ENCODE measurements at regions not wholly inside any gene's neighbourhood (a gene's known extent, or its start where the extent isn't known, plus 50 kb on each side); places are given as distances from the start of the nearest gene placed in this dataset.

DNA sequence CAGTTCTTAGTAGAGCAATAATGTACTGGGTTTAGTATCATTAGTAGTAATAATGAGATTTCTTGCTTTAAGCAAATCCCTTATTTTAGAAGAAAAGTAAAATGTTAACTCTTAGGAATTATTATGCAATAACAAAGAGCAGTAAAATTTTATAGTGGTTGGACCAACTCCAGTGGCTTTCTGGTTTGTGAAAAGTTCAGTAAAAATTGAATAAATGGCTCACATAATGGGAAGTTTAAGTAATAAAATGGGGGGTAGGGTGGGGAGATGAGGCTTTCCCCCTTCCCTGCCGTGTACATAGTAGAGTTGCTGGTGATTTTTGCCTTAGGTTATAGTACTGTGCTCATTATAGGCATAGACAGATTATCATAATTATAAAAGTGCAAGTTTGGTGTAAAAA is 250.5 kb upstream of the ATP2B1 start:
- no peak for DNase-seq (ENCODE audit: low read depth in 2 of 2)

DNA sequence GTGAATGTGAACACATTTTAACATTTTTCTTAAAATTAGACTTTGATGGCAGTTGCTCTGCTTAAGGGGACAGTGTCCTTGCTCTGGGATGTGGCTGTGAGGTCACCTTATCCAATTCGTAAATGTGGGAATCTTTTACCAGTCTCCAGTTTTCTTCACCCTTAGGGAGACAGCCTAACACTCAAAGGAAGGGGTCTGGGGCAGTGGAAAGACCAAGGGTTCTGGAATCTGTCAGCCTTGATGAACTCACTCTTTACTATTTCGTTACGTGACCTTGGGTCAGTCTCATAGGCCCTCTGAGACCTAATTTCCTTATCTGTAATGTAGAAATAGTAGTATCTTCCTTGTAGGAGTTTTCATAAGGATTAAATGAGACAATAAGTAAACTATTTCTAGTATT is 245.6 kb upstream of the ATP2B1 start:
- no peak for DNase-seq (ENCODE audit: low read depth in 2 of 2)

DNA sequence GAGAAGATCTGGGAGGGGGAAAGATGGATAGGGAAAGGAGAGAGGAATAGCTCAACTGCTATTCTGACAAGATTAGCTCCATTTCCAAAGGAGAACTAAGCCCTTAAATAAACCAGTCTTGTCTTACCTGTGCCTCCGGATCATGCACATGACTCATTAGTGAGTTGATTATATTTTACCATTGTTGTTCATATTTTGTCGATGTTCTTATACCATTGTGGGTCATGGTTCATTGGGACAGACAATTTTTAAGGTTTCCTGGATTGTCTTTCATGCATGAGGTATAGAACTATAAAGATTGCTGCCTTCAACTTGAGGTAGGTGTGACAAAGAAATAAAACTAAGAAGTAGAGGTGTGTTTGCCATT is 243.0 kb upstream of the ATP2B1 start:
- DNase-seq (ENCODE audit: low read depth in 2 of 2): no peak

DNA sequence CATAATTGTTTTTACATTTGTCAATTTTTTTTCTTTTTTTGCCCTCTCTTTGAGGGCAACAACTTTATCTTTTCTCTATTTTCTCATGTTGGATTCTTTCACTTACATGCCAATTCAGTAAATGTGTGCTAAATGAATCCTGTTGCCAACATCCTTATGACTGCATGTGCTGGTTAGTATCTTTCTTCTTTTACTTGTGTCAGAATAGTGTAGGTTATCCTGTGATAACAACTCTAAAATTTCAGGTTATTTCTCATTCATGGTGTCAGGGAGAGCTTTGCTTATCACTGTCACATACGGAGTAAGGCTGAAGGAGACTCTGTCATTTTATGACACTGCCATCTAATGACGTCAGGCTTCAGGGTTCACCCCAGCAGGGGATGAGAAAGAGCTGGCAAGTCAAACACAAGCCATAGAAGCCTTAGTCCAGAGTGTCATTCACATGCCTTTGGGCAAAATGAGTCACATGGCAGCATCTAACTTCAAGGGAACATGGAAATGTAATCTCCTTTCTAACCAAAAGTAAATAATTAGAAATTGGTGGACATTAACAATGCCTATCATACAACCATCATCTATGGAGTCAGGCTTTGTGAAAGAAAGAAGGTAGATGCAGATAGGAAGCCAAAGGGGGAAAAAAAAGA is 242.5 kb upstream of the ATP2B1 start:
- no peak for DNase-seq (ENCODE audit: low read depth in 2 of 2)

DNA sequence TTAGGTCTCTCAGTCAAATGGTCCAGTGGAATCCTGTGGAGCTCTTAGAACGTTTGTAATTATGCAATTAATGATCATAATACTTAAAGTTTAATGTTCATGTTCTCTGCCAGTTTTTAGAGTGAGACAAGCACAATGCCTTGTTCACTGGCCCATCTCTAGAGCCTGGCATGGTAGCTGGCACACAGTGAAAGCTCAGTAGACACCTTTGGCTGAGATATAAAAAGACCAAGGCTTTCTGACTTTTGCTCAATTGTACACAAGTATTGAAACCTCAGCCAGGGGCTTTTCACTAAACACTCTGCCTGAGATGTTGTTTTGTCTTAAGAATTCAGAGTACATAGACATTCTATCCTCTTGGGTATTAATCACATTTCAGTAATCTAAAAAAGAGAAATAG is 241.8 kb upstream of the ATP2B1 start:
- DNase-seq (ENCODE audit: low read depth in 2 of 2): no peak

DNA sequence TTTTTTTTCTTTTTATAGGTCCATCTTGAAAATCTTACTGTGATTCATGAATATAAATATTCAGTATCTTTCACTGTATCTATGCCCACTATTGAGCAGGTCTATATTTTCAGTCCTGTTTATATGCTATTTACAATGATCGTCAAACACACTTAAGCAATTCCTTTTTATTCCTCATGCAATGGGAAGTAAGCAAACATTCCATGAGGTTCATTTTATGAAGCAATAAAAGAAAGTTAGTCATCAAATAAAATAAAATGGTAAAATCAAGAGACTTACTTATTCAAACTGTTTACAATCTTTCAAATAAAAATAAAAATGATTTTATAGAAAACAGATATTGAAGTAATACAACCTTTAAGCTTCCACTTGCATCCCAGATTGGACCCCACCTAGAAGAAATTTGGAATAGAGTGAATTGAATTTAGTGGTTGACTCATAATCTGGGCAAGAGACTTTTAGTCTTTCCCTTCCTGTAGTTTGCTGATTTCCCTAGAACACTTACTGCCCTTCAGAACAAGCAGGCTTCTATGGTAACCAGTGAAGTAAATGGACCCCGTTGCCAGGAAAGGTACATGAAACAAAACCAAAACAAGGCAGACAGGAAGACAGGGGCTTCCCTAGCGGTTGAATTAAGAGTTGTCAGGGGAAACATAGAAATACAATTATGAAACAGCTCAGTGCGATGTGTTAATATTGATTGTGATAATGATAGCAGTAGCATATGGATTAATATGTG is 241.0 kb upstream of the ATP2B1 start:
- DNase-seq (ENCODE audit: low read depth in 2 of 2): peak; percentile 10 to 13

DNA sequence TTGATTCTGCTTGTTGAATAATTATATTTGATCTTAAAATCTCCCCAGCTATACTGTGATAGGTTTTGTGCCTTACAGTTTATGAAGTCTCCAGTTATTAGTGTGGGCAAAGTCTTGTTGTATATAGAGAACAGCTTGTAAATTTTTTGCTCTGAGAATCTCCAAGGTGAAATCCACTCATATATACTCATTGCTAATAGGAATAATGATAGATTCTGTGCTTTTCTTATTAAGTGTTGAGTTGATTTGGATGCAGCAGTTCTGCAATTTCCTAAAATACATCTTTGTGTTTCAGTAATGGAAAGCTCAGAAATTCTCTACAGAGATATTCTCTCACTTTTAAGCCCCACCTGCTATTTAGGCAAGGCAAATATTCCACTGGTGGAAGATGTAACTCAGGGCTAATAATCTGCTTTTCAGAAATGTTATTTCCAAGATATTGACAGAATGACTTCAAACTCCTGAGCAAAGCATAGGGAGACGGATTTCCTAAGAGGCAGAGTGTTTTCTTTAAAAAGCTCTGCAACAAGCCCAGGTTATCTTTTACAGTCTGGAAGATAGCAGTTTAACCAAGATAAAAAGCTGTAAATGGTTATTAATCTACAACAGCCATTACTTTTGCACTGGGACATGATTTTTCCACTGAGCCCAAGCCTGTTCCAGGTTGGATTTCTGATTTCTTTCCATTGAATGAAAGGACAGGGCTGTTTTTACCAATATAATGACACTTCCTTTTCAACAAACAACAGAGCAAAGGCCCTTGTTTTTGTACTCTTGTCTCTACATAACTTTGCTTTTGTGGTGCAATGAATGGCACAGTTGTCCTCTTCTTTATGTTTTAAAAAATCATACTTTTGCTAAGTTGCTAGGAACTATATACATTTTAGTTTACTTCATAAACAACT is 239.9 kb upstream of the ATP2B1 start:
- DNase-seq (ENCODE audit: low read depth in 2 of 2): no peak

DNA sequence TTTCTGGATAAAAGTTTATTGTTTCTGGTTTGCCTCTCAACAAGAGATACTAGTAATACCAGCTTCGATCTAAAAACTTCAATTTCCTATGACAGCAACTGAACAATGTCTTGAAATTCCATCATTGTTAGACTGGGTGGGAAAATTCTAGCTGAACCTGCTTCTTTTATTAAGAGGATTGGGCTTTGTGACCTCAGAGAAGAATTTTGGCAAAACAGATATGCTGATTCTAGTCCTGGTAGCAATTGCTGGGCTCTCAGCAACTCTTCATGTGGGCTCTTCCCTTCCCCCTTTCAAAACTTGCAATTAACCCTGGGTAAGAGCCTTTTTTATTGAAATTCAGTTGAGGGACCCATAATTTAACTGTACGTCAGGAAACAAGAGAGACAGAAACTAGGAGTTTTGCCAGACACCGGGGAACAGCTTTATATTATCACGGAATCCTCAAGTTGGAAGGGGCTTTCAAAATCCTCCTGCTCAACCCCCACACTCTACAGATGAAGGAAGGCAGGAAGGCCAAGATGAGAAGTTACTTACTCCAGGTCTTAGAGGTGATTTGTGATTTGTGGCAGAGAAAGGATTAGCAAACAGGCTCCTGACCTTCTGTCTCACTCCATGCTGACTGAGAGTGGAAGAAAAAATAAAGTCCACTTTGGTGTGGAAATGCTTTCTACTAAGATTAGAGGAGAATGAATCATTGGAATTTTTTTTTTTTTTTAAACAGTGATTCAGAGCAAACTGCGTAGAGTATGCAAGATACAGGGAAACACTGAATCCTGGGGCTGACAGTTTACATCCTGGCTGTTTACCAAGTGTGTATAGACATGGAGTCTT is 239.0 kb upstream of the ATP2B1 start:
- DNase-seq (ENCODE audit: low read depth in 2 of 2): no peak

DNA sequence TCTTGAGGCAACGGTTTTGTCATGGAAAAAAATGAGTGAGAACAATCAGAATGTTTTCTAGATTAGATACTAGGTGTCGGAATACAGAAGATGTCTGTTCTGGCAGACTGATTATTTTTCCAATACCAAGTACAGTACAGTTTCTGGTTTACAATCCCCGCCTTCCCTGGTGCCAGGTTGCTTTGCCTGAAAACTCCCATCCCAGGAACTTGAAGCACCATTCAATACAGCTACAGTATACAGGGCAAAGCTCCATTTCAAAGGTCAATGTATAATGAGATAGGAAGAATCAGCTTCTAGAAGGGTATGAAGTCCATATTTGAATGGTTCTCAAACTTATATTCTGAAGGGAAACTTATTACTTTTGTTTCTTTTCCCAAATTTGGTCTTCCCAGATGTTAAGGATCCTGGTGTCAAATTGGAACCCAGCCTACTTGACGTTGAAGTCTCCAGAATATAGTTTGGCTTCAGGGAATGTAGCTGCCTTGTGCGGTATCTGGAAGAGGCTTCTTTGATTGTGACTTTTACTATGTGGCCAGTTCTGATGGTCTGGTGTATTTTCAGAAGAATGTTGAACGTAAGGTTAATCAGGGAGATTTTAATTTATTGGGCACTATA is 238.0 kb upstream of the ATP2B1 start:
- DNase-seq (ENCODE audit: low read depth in 2 of 2): no peak

DNA sequence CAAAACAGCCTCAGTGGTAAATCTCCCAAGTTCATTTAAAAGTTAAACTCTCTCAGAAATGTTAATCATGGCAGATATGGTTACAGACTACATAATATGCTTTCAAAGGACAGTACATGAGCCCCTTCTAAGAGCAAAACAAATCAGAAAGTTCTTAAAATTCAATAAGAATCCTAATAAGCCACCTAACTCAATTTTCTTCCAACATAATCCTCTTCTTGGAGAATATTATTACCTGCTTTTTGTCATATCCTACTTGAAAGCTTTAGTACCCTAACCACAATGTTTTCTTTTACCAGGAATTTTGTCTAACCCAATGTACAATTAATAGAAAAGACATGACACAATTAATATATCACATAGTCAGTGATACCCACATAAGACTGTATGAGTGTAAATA is 236.5 kb upstream of the ATP2B1 start:
- no peak for DNase-seq (ENCODE audit: low read depth in 2 of 2)

DNA sequence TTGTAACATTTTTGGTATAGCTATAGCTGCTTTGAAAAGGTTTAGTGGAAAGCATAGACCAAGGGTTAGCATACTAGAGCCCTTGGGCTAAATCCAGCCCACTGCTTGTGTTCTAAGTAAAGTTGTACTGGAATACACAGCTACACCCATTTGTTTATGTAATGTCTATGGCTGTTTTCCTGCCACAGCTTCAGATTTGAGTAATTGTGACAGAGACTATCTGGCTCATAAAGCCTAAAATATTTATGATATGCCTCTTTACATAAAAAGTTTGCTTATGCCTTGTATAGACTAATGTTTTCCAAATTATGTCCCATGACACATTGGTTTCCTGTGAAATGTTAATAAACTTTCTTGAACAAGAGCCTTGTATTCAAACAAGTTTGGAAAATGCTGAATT is 234.8 kb upstream of the ATP2B1 start:
- DNase-seq (ENCODE audit: low read depth in 2 of 2): no peak

DNA sequence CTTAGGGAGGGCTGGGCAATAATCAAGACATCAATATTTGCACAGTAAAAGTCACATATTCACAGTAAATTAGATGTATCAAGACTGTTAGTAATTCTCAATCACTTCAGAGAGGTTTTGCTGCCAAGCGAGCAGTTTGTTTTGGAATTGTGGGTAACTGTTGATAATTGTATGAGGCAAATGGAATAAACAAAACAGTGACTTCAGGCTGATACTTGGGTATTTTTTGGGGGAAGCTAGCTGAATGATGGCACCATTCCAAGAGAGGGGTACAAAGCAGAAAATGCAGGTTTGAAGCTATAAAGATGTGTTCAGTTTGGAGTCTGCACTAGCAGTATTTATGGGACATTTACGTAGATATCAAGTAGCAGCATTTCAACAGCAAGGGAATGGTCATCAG is 232.8 kb upstream of the ATP2B1 start:
- DNase-seq (ENCODE audit: low read depth in 2 of 2): no peak

DNA sequence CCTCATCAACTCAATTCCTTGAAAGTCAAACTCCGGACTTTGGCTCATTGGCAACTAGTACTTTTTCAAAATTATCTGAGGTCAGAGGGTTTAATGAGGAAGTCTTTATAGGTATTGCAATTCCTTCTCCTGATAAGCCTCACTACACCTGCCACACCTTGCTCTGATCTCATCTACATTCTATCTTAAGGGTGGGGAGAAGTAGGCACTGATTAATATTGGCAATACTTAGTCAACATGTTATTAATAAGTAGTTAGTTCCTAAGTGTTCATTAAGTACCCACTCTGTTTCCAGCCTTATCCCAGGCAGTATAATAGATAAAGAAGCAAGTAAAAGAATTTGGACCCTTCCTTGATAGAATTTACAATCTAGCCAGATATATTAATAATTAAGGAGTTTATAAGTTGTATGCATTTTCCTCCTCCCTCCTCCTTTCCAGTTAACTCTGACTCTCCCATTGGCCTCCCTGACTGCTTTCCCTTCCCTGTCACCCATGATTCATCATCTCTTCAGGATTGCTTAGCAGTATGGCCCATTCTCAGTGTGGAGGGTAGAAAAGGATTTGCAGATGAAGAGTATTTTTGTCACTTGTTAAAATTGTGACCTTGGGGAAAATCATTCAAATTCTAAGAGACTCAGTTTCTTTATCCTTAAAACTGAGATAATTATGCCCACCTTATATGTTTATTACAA is 231.0 kb upstream of the ATP2B1 start:
- no peak for DNase-seq (ENCODE audit: low read depth in 2 of 2)

DNA sequence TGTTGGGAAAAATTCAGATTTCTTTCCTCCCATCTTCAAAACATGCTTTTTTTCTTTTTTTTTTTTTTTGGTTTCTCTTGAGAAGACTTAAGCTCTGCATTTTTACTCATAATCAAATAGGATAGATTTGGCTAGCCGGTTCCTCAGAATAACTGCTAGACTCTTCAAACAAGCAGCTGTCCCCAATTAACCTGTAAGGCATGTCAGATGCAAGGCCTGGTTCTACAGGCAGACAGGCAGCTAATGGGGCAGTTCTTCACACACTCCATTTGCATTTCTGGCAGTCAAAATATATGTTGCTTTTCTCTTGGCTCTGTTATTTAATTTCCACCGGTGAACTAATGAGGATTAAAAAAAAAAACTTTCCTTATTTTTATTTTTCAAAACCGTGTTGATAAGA is 228.0 kb upstream of the ATP2B1 start:
- no peak for DNase-seq (ENCODE audit: low read depth in 2 of 2)

DNA sequence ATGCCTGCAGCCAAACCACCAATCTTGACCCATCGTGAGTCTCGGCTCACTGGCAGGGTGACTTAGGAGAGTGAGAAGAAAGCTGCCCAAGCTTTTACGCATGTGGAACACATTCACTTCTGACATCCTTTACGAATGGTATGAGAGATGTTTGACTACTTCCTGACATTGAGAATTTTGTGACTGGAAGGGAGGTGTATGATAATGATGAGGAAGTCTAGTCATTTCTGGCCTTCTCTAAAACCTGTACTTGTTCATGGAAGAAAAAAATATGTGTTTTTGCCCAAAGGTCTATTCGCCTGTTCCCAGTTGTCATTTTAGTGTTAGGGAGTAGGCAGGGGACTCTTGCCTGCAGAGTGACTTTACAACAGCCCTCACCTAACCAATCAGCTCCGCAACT is 227.2 kb upstream of the ATP2B1 start:
- DNase-seq (ENCODE audit: low read depth in 2 of 2): no peak

DNA sequence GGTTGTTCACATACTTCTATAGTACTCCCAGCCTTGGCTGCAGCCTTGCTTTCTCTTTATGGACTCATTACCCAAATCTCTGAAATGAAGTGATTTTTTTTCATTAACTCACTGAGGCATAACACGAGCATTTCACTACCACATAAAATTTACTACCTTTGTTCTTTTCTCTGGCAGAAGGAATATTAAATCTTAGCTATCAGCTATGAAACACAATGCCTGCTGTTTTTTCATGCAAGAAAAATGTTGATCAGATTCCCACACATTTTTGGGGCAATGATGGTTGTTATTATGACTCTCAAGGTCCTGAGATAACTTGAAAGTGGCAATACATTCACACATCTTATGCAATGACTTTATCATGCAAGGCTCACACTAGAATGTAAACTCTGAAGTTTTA is 225.3 kb upstream of the ATP2B1 start:
- DNase-seq (ENCODE audit: low read depth in 2 of 2): no peak

DNA sequence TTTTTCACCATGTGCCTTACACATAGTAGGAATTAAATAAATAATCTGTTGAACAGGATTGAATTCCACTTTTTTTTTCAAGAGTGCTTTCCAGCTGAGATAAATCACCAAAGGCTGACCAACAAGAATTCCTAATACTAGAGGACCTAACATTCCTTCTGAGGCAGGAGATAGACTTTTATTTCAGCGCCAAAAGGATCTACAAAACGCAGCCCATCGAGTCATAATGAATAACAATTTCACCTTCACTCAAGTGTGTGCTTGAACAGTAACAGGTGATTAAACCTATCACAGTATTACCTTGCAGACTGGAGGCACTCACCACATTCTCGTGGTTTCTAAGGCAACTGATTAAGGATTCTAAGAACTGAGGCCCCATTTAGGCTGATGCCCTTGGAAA is 224.3 kb upstream of the ATP2B1 start:
- no peak for DNase-seq (ENCODE audit: low read depth in 2 of 2)

DNA sequence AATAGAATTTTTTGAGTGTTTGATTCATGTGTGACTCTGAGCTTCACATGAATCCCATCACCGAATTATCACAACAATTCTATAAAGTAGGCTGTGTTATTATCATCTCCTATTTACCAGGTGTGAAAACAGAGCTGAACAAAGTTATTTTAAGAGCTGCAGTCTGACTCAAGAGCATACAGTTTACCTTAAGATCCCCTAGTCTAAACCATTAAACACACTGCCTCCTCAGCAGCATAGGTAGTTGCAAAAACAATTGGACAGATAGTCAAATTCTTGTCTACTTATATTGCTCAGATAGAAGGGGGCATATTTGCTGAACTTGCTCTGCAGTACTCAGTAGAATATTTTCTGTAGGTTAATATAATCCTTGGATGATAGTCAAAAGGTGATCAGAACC is 219.8 kb upstream of the ATP2B1 start:
- DNase-seq (ENCODE audit: low read depth in 2 of 2): no peak

DNA sequence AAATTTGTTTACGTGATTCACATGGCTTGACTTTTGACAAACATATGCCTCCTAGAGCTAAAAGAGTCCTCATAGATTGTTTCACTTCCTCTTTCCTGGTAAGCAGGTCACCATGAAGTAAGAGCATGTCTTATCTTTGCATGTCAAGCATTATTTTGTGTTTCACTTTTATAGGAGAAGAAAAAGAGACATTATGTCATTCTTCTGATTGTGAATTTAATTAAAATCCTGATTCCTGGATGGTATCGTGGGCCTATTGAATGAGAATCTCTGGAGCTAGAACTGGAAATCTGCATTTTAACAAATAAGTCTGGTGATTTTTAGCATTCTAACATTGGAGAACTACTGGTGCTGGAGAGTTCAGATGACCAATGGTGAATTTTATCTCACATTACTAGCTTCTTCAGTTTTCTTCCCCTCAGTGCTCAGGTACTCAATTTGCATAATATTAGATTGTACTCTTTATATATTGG is 218.6 kb upstream of the ATP2B1 start:
- no peak for DNase-seq (ENCODE audit: low read depth in 2 of 2)

DNA sequence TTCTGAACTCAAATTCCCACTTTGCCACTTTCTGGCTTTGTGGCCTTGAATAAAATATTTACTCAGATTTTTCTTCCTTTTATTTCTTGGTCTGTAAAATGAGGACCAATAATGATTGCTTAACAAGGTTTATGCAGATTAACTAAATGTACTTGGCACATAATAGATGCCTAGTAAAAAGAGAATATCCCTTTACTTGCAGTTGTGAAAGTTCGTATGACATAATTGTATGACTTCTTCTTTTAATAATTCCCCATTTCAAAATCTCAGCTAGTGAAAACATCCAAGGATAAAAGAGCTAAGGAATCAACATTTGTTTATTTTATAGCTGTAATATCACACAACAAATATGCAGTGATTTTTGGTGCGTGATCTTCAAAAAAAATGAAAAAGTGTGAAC is 215.6 kb upstream of the ATP2B1 start:
- DNase-seq (ENCODE audit: low read depth in 2 of 2): no peak

DNA sequence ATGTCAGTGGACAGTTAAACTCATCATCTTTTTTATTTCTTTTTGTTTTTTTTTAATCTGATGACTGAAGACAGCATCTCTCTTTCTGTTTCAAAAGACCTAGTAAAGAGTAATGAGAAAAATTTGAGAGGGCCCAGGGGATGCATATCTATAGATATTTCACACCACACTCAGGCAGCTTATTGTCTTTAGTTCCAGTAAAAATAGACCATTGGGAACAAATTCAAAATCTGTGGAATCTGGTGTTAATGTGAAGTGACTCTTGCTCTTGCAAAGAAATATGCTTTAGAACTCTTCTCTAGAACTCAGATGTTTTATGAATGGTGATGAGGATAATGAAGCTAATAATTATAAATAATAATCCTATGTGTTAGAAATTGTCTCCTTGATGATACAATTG is 214.5 kb upstream of the ATP2B1 start:
- no peak for DNase-seq (ENCODE audit: low read depth in 2 of 2)

Measured in stimulated activated CD8-positive, alpha-beta memory T cell treated with anti-CD3 and anti-CD28 coated beads, Interleukin-2, amount 100 ng/mL, for 1 hour (primary cell).